ENCODE measurements at regions not wholly inside any gene's neighbourhood (a gene's known extent, or its start where the extent isn't known, plus 50 kb on each side); places are given as distances from the start of the nearest gene placed in this dataset.

GRCh38 chr5:111606194-111606593 lies 93.9 kb upstream of the STARD4 start:
- no peak for TF ChIP-seq EZH2 (IDR thresholded peaks at IDR 0.05; ENCODE audit: borderline replicate concordance)
- TF ChIP-seq CTCF (IDR thresholded peaks at IDR 0.05; ENCODE audit: poor library complexity), result no peak
- no peak for TF ChIP-seq EZH2phosphoT487 (IDR thresholded peaks at IDR 0.05; ENCODE audit: low read depth, severe bottlenecking, unreplicated experiment)

All from hepatocyte (in vitro differentiated cells).